Forelimb muscle (tissue), 1 donor: ENCODE measurements at regions not wholly inside any gene's neighbourhood (a gene's known extent, or its start where the extent isn't known, plus 50 kb on each side); places are given as distances from the start of the nearest gene placed in this dataset.
"Not testable (repeated sequence)": the region's sequence is repeated elsewhere in the genome, so short reads cannot be mapped to it uniquely, and the experiment has no call there.

Source experiments
- DNase-seq: peaks from one replicate; pipeline ENCODE4 v3.0.0-alpha.2; 2013; ENCODE audit warnings: low read depth

- DNase-seq = no peak
These were observed 250.2 kb downstream of the DACT1 start for GRCh38 chr14:58887931-58888330.

- DNase-seq = no peak
These were observed 261.0 kb downstream of the DACT1 start for GRCh38 chr14:58898655-58899316.

- DNase-seq = no peak
These were observed 261.6 kb downstream of the DACT1 start for GRCh38 chr14:58899317-58899713.

GRCh38 chr14:58901826-58902225, 264.1 kb downstream of the DACT1 start:
- DNase-seq = no peak

- DNase-seq = no peak
These were observed 267.0 kb downstream of the DACT1 start for GRCh38 chr14:58904776-58905175.

- DNase-seq = no peak
These were observed 270.0 kb downstream of the DACT1 start for GRCh38 chr14:58907803-58908202.

GRCh38 chr14:58912287-58912686, 274.5 kb downstream of the DACT1 start:
- no peak for DNase-seq

GRCh38 chr14:58912799-58913432, 275.2 kb downstream of the DACT1 start:
- DNase-seq = no peak

GRCh38 chr14:58914279-58914855, 274.1 kb upstream of the DAAM1 start:
- DNase-seq = no peak

- no peak for DNase-seq
These were observed 272.8 kb upstream of the DAAM1 start for GRCh38 chr14:58915646-58916045.

GRCh38 chr14:58918066-58918738, 270.3 kb upstream of the DAAM1 start:
- DNase-seq = no peak

GRCh38 chr14:58919217-58919616, 269.2 kb upstream of the DAAM1 start:
- no peak for DNase-seq

- DNase-seq = no peak
These were observed 268.2 kb upstream of the DAAM1 start for GRCh38 chr14:58920230-58920629.

GRCh38 chr14:58922201-58922940, 266.1 kb upstream of the DAAM1 start:
- DNase-seq = not testable (repeated sequence)

- DNase-seq = no peak
These were observed 264.6 kb upstream of the DAAM1 start for GRCh38 chr14:58923751-58924405.

- no peak for DNase-seq
These were observed 246.8 kb upstream of the DAAM1 start for GRCh38 chr14:58941629-58942028.

- DNase-seq = no peak
These were observed 246.0 kb upstream of the DAAM1 start for GRCh38 chr14:58942516-58942915.

GRCh38 chr14:58944343-58944967, 244.0 kb upstream of the DAAM1 start:
- DNase-seq = no peak

GRCh38 chr14:58944968-58945356, 243.5 kb upstream of the DAAM1 start:
- no peak for DNase-seq

- no peak for DNase-seq
These were observed 242.0 kb upstream of the DAAM1 start for GRCh38 chr14:58946431-58946830.

- DNase-seq = no peak
These were observed 241.3 kb upstream of the DAAM1 start for GRCh38 chr14:58947156-58947555.
